Smooth muscle cell (in vitro differentiated cells): ENCODE measurements at regions not wholly inside any gene's neighbourhood (a gene's known extent, or its start where the extent isn't known, plus 50 kb on each side); places are given as distances from the start of the nearest gene placed in this dataset.

Experiments used
- DNase-seq: peaks from one replicate; lab custom pipeline; 2025; ENCODE audit not compliant: unreplicated experiment; lab: John Stamatoyannopoulos, UW
- H2AFZ ChIP-seq: fragments of 200-600 bp; sonication (generic); 2 replicates; pipeline ENCODE4 v1.6.0; 2016; ENCODE audit warnings: antibody characterized with exemption, low read depth, mild to moderate bottlenecking
- H3F3A ChIP-seq: fragments of 200-600 bp; sonication (generic); 2 replicates; pipeline ENCODE4 v1.6.0; 2017; ENCODE audit warnings: antibody characterized with exemption, low read depth
- H3K27ac ChIP-seq: fragments of 200-600 bp; sonication (generic); 2 replicates; pipeline ENCODE4 v1.5.1; 2016; ENCODE audit warnings: low read depth, mild to moderate bottlenecking
- H3K27me3 ChIP-seq: fragments of 200-600 bp; sonication (generic); 2 replicates; pipeline ENCODE4 v1.6.1; 2016; ENCODE audit warnings: low read depth, mild to moderate bottlenecking
- H3K36me3 ChIP-seq: fragments of 200-600 bp; sonication (generic); 2 replicates; pipeline ENCODE4 v1.5.1; 2016; ENCODE audit warnings: low read depth
- H3K4me1 ChIP-seq: fragments of 200-600 bp; sonication (generic); 2 replicates; pipeline ENCODE4 v1.5.1; 2016; ENCODE audit warnings: low read depth
- H3K4me2 ChIP-seq: fragments of 200-600 bp; sonication (generic); 2 replicates; pipeline ENCODE4 v1.6.0; 2016; ENCODE audit warnings: mild to moderate bottlenecking
- H3K4me3 ChIP-seq: fragments of 200-600 bp; sonication (generic); 2 replicates; pipeline ENCODE4 v1.5.1; 2016; ENCODE audit warnings: mild to moderate bottlenecking
- H3K79me2 ChIP-seq: fragments of 200-600 bp; sonication (generic); 2 replicates; pipeline ENCODE4 v1.6.0; 2016; ENCODE audit warnings: low read depth, mild to moderate bottlenecking
- H3K9ac ChIP-seq: fragments of 200-600 bp; sonication (generic); 2 replicates; pipeline ENCODE4 v1.6.0; 2016; ENCODE audit warnings: low read depth
- H3K9me3 ChIP-seq: fragments of 200-600 bp; sonication (generic); replicated peaks from 2 replicates; pipeline ENCODE4 v1.5.1; 2016; ENCODE audit warnings: low read depth
- H4K20me1 ChIP-seq: fragments of 200-600 bp; sonication (generic); 2 replicates; pipeline ENCODE4 v1.6.0; 2016; ENCODE audit warnings: low read depth
- WGBS: methylation state at CpG from one replicate; pipeline ENCODE4 v1.1.7; 2016; ENCODE audit warnings: low lambda C conversion rate; 5-methylcytosine and 5-hydroxymethylcytosine counted together
- TF ChIP-seq, protein P1 (sequence below): fragments of 200-600 bp; sonication (generic); IDR thresholded peaks from 2 replicates; pipeline ENCODE4 v1.5.1; 2017; ENCODE audit warnings: borderline replicate concordance, mild to moderate bottlenecking, antibody characterized with exemption; ENCODE audit not compliant: insufficient read depth, poor library complexity, severe bottlenecking

GRCh38 chr9:111190347-111190746, 139.7 kb downstream of the OR2K2 start:
- Histone ChIP-seq H3K36me3 (no peaks in the 10 kb centered on the region), H4K20me1 (no peaks in the 10 kb centered on the region), H3K4me1 (no peaks in the 10 kb centered on the region), H3K79me2 (no peaks in the 10 kb centered on the region), H3K9ac (no peak overlapping the region), H2AFZ (no peak overlapping the region), H3K4me2 (no peak overlapping the region), H3K27ac (no peak overlapping the region), H3K9me3 (no peaks in the 10 kb centered on the region), H3K4me3 (no peak overlapping the region), H3K27me3 (no peaks in the 10 kb centered on the region), H3F3A (no peaks in the 10 kb centered on the region)
- no peak for DNase-seq
- TF ChIP-seq, protein P1, sequence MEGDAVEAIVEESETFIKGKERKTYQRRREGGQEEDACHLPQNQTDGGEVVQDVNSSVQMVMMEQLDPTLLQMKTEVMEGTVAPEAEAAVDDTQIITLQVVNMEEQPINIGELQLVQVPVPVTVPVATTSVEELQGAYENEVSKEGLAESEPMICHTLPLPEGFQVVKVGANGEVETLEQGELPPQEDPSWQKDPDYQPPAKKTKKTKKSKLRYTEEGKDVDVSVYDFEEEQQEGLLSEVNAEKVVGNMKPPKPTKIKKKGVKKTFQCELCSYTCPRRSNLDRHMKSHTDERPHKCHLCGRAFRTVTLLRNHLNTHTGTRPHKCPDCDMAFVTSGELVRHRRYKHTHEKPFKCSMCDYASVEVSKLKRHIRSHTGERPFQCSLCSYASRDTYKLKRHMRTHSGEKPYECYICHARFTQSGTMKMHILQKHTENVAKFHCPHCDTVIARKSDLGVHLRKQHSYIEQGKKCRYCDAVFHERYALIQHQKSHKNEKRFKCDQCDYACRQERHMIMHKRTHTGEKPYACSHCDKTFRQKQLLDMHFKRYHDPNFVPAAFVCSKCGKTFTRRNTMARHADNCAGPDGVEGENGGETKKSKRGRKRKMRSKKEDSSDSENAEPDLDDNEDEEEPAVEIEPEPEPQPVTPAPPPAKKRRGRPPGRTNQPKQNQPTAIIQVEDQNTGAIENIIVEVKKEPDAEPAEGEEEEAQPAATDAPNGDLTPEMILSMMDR = no peak

- Histone ChIP-seq H3F3A (no peaks in the 10 kb centered on the region), H3K79me2 (no peaks in the 10 kb centered on the region), H4K20me1 (no peaks in the 10 kb centered on the region), H3K4me1 (no peaks in the 10 kb centered on the region), H3K4me3 (no peak overlapping the region), H3K27ac (no peak overlapping the region), H3K4me2 (no peak overlapping the region), H3K27me3 (no peaks in the 10 kb centered on the region), H3K9me3 (no peaks in the 10 kb centered on the region), H2AFZ (no peak overlapping the region), H3K36me3 (no peaks in the 10 kb centered on the region), H3K9ac (no peak overlapping the region)
- WGBS = 88% methylated on average over 1 of the region's 1 CpG
- no peak for DNase-seq
- TF ChIP-seq, protein P1 = no peak
Measured at GRCh38 chr9:111187376-111187775, 142.6 kb downstream of the OR2K2 start.

GRCh38 chr9:111186021-111186530, 143.9 kb downstream of the OR2K2 start:
- Histone ChIP-seq H3K4me1 (no peaks in the 10 kb centered on the region), H3K36me3 (no peaks in the 10 kb centered on the region), H3F3A (no peaks in the 10 kb centered on the region), H3K4me3 (no peak overlapping the region), H3K79me2 (no peaks in the 10 kb centered on the region), H2AFZ (no peak overlapping the region), H3K27me3 (no peaks in the 10 kb centered on the region), H3K9ac (no peak overlapping the region), H3K9me3 (no peaks in the 10 kb centered on the region), H3K27ac (no peak overlapping the region), H4K20me1 (no peaks in the 10 kb centered on the region), H3K4me2 (no peak overlapping the region)
- no peak for DNase-seq
- TF ChIP-seq, protein P1 = no peak
- WGBS = 95% methylated on average over 1 of the region's 1 CpG

- H3K79me2 ChIP-seq = no peaks in the 10 kb centered on the region
- no peaks in the 10 kb centered on the region for H3K36me3 ChIP-seq
- H3K4me3 ChIP-seq = no peak overlapping the region
- H3K27me3 ChIP-seq = no peaks in the 10 kb centered on the region
- no peak overlapping the region for H3K27ac ChIP-seq
- no peaks in the 10 kb centered on the region for H3K4me1 ChIP-seq
- no peaks in the 10 kb centered on the region for H4K20me1 ChIP-seq
- H3K9ac ChIP-seq = no peak overlapping the region
- 87% methylated on average over 2 of the region's 2 CpGs for WGBS
- H2AFZ ChIP-seq = no peak overlapping the region
- no peak for DNase-seq
- no peak overlapping the region for H3K4me2 ChIP-seq
- no peaks in the 10 kb centered on the region for H3F3A ChIP-seq
- H3K9me3 ChIP-seq = no peaks in the 10 kb centered on the region
- TF ChIP-seq, protein P1 = no peak
Measured at GRCh38 chr9:111180811-111181210, 142.5 kb upstream of the LPAR1 start.
